ENCODE measurements at regions not wholly inside any gene's neighbourhood (a gene's known extent, or its start where the extent isn't known, plus 50 kb on each side); places are given as distances from the start of the nearest gene placed in this dataset.

DNA sequence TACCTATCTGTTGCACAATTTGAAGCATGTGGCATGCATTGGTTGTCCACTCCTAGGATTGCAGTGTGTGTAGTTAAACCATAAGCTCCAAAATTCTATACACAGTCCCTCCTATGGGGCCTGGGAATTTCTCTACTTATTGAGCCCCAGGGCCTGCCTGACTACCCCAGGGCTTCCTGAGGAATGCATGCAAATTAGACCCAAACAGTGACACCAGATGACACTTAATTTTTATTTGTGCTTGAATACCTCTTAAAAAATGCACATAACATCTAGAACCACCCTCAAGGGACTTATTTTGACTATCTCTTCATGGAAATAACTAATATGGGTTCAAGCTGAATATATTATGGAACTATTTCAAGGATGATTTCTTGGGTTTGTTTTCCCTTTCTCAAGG, 236.4 kb downstream of the PPP1R2C start:
- TF ChIP-seq, protein P1, sequence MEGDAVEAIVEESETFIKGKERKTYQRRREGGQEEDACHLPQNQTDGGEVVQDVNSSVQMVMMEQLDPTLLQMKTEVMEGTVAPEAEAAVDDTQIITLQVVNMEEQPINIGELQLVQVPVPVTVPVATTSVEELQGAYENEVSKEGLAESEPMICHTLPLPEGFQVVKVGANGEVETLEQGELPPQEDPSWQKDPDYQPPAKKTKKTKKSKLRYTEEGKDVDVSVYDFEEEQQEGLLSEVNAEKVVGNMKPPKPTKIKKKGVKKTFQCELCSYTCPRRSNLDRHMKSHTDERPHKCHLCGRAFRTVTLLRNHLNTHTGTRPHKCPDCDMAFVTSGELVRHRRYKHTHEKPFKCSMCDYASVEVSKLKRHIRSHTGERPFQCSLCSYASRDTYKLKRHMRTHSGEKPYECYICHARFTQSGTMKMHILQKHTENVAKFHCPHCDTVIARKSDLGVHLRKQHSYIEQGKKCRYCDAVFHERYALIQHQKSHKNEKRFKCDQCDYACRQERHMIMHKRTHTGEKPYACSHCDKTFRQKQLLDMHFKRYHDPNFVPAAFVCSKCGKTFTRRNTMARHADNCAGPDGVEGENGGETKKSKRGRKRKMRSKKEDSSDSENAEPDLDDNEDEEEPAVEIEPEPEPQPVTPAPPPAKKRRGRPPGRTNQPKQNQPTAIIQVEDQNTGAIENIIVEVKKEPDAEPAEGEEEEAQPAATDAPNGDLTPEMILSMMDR (IDR thresholded peaks at IDR 0.05): no peak
- TF ChIP-seq EZH2 (IDR thresholded peaks at IDR 0.05) (no peak), EZH2phosphoT487 (IDR thresholded peaks at IDR 0.05) (no peak)
